GM23248 (cell line): ENCODE measurements at regions not wholly inside any gene's neighbourhood (a gene's known extent, or its start where the extent isn't known, plus 50 kb on each side); places are given as distances from the start of the nearest gene placed in this dataset.
A peak's percentile ranks its signal among the peaks of the same experiment; 100 is the strongest.

Source experiments
- DNase-seq: peaks from one replicate; pipeline ENCODE4 v3.0.0-alpha.2; 2015
- H2AFZ ChIP-seq: fragments of 200-600 bp; sonication (generic); 2 replicates; pipeline ENCODE4 v1.6.1; 2016; ENCODE audit warnings: antibody characterized with exemption
- H3F3A ChIP-seq: fragments of 200-600 bp; sonication (generic); 2 replicates; pipeline ENCODE4 v1.6.1; 2016; ENCODE audit warnings: mild to moderate bottlenecking, antibody characterized with exemption, mixed run types; ENCODE audit not compliant: insufficient read depth
- H3K27ac ChIP-seq: fragments of 200-600 bp; sonication (generic); 2 replicates; pipeline ENCODE4 v1.5.1; 2016; ENCODE audit warnings: mild to moderate bottlenecking
- H3K27me3 ChIP-seq: fragments of 200-600 bp; sonication (generic); replicated peaks from 2 replicates; pipeline ENCODE4 v1.6.1; 2016; ENCODE audit warnings: mild to moderate bottlenecking; ENCODE audit not compliant: insufficient read depth
- H3K36me3 ChIP-seq: fragments of 200-600 bp; sonication (generic); 2 replicates; pipeline ENCODE4 v1.6.1; 2016; ENCODE audit warnings: low read depth, mild to moderate bottlenecking
- H3K4me1 ChIP-seq: fragments of 200-600 bp; sonication (generic); 2 replicates; pipeline ENCODE4 v1.6.1; 2016; ENCODE audit warnings: mild to moderate bottlenecking; ENCODE audit not compliant: insufficient read depth
- H3K4me2 ChIP-seq: fragments of 200-600 bp; sonication (generic); one replicate; pipeline ENCODE4 v1.6.1; 2016; ENCODE audit warnings: mild to moderate bottlenecking; ENCODE audit not compliant: unreplicated experiment
- H3K4me3 ChIP-seq: fragments of 200-600 bp; sonication (generic); 2 replicates; pipeline ENCODE4 v1.5.1; 2016; ENCODE audit warnings: mild to moderate bottlenecking
- H3K79me2 ChIP-seq: fragments of 200-600 bp; sonication (generic); 2 replicates; pipeline ENCODE4 v1.6.1; 2016; ENCODE audit warnings: mild to moderate bottlenecking; ENCODE audit not compliant: insufficient read depth
- H3K9ac ChIP-seq: fragments of 200-600 bp; sonication (generic); 2 replicates; pipeline ENCODE4 v1.6.1; 2016; ENCODE audit warnings: mild to moderate bottlenecking
- H3K9me2 ChIP-seq: fragments of 200-600 bp; sonication (generic); 2 replicates; pipeline ENCODE4 v1.6.1; 2016; ENCODE audit warnings: mixed run types, mild to moderate bottlenecking, moderate library complexity; ENCODE audit not compliant: insufficient read depth
- H3K9me3 ChIP-seq: fragments of 200-600 bp; sonication (generic); one replicate; pipeline ENCODE4 v1.6.1; 2017; ENCODE audit warnings: low read depth
- H4K20me1 ChIP-seq: fragments of 200-600 bp; sonication (generic); 2 replicates; pipeline ENCODE4 v1.6.0; 2016; ENCODE audit not compliant: insufficient read depth
- EZH2 ChIP-seq: fragments of 200-600 bp; sonication (generic); IDR thresholded peaks from 2 replicates; pipeline ENCODE4 v1.6.1; 2018; ENCODE audit warnings: antibody characterized with exemption, mild to moderate bottlenecking; ENCODE audit not compliant: insufficient read depth, poor library complexity, severe bottlenecking
- EZH2phosphoT487 ChIP-seq: fragments of 200-600 bp; sonication (generic); IDR thresholded peaks from 2 replicates; pipeline ENCODE4 v1.6.1; 2018; ENCODE audit warnings: antibody characterized with exemption, moderate library complexity, mild to moderate bottlenecking, low read depth; ENCODE audit not compliant: insufficient read depth
- WGBS, 2 experiments: methylation state at CpG; one replicate each; pipeline ENCODE4 v1.1.6; 2015 to 2017; ENCODE audit warnings: low lambda C conversion rate in 2 of 2, low coverage in 1 of 2; ENCODE audit errors: missing lambda C conversion rate in 2 of 2; 5-methylcytosine and 5-hydroxymethylcytosine counted together
- in situ Hi-C: fragments of 300-500 bp; cut with MboI; formaldehyde crosslinking; loops from 2 replicates; pipeline ENCODE4 v1.15.0; 2020

DNA sequence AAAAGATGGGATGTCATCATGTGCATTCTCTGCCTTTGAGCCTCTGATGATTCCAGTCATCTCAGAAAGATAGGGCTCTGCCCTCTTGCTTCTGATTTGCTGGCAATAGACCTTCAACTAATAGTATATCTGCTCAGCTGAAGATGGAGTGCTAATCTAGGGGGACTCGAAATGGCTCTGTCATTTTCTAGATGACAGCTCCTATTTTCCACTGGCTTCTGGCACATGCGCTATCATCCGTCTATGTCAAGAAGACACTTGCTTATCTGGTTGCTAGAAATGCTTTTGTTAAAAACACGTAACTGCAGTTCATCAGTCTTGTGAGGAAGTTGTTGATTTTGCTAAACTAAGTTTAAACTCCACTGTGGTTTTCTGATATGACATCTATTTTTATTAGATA is 265.5 kb upstream of the ZNF608 start:
- Histone ChIP-seq H3K79me2 (no peaks in the 10 kb centered on the region), H3K9me3 (no peaks in the 10 kb centered on the region), H3K27me3 (no peaks in the 10 kb centered on the region), H2AFZ (no peak overlapping the region), H3K4me3 (no peak overlapping the region), H3K27ac (no peak overlapping the region), H3K4me2 (no peak overlapping the region), H3K9me2 (no peaks in the 10 kb centered on the region), H4K20me1 (no peaks in the 10 kb centered on the region), H3F3A (no peaks in the 10 kb centered on the region), H3K9ac (no peak overlapping the region), H3K36me3 (no peaks in the 10 kb centered on the region), H3K4me1 (no peaks in the 10 kb centered on the region)
- no peak for DNase-seq
- in situ Hi-C loops, result no loop called here
- TF ChIP-seq EZH2, result no peak
- no peak for TF ChIP-seq EZH2phosphoT487
- 90 to 91% methylated on average over 4 of the region's 4 CpGs for WGBS, 2 experiments

DNA sequence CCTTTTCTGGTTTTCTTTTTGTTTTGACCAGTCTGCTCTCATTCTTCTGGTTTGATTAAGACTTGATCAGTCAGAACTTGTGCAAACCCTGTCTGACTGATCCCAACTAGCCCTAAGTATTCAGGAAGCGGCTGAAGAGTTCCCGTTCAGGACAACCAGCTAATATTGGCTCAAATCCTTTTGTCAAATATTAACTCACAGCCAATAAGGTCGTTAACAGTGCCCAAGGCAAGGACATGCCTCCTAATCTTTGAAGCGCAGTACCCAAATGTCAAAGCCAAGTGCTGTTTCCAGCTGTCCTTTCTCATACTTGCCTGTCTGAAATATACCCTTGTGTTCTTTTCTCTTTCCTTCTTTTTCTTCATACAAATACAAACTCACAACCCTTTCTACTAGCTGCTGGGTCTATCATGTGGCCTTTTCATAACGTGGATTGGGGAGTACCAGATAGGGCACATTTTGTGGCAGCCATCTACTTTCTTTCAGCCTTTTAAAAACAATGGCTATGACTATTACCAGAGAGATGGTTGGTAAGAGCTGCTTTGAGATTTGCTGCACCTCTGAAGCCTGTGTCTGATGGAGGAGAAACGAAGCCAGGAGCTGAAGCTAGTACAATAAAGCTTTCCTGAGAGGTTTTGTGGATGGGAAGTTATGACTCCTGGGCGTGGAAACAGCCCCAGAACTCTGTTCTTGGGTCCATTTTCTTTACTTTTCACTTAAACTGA is 266.4 kb upstream of the ZNF608 start:
- TF ChIP-seq EZH2 (no peak), EZH2phosphoT487 (no peak)
- WGBS, 2 experiments, result 39 to 48% methylated on average over 7 of the region's 7 CpGs
- Histone ChIP-seq H3K9ac (no peak overlapping the region), H3K4me2 (no peak overlapping the region), H3K79me2 (no peaks in the 10 kb centered on the region), H3K4me1 (no peaks in the 10 kb centered on the region), H3K36me3 (no peaks in the 10 kb centered on the region), H3F3A (no peaks in the 10 kb centered on the region), H2AFZ (peak overlapping the region; percentile 42; the same call in 1 of the 2 replicates), H3K27ac (no peak overlapping the region), H3K27me3 (no peaks in the 10 kb centered on the region), H4K20me1 (no peaks in the 10 kb centered on the region), H3K9me2 (no peaks in the 10 kb centered on the region), H3K4me3 (no peak overlapping the region), H3K9me3 (no peaks in the 10 kb centered on the region)
- no peak for DNase-seq
- in situ Hi-C loops, result no loop called here

DNA sequence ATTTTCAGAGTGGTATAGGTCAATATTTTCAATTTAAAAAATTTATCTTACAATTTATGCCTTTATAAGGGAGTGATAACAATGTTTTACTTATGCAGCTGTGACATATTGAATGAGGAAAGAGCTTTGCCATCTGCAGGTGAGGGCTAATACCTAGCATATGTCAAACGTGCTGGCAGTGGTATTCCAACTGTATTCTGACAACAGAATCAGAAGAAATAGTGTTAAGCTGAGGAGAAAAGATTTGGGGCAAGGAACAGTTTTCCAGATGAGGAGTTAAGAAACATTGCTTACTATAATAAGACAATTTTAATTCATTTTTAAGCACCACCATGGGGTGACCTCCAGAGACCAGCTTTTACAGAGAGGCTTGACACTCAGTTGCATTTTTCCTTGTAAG is 267.8 kb upstream of the ZNF608 start:
- in situ Hi-C loops, result no loop called here
- H3K9me3 ChIP-seq, result no peaks in the 10 kb centered on the region
- no peak overlapping the region for H3K4me3 ChIP-seq
- no peak for DNase-seq
- H3K4me1 ChIP-seq, result no peaks in the 10 kb centered on the region
- H3K4me2 ChIP-seq, result no peak overlapping the region
- no peaks in the 10 kb centered on the region for H3F3A ChIP-seq
- H3K27me3 ChIP-seq, result no peaks in the 10 kb centered on the region
- H3K9ac ChIP-seq, result no peak overlapping the region
- H3K36me3 ChIP-seq, result no peaks in the 10 kb centered on the region
- WGBS, 2 experiments, result 51 to 52% methylated on average over 1 of the region's 1 CpG
- no peaks in the 10 kb centered on the region for H4K20me1 ChIP-seq
- no peak for TF ChIP-seq EZH2
- no peak for TF ChIP-seq EZH2phosphoT487
- H3K79me2 ChIP-seq, result no peaks in the 10 kb centered on the region
- H3K27ac ChIP-seq, result no peak overlapping the region
- H3K9me2 ChIP-seq, result no peaks in the 10 kb centered on the region
- H2AFZ ChIP-seq, result no peak overlapping the region

DNA sequence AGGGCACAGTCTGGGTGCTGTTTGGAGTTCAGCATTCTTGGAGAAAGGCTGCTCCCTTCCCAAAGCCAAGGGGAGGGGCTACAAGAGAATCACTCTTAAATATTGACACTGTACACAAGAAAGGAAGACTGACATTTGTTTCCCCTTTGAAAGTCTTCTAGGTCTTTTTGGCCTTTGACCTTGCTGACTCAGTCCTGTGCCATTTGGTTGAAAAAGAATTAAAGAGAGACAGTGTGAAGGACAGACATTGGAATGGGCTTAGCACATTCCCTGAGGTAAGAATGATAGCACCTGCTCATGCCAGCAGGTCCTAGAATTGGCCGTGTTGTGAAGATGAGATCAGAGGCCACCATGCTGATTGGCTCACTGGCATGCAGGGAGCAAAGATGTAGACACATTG is 271.4 kb upstream of the ZNF608 start:
- 91 to 100% methylated on average over 1 of the region's 1 CpG for WGBS, 2 experiments

DNA sequence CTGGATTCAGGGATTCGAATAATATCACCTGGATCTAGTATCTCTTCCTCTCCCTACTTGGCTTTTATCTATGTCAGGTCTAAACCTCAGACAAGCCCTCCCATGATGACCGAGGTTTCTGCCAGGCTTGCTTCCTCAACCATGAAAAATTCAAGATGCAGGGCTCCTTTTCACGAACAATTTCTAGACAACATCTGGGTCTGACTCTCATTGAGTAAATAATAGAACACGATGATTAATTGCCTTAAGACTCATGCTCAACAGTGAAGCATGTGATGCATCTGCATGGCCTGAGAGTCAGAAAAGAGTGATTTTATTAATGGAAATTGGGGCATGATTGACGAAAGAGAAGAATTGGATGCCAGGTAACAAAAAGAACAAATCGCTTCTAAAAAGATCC is 277.2 kb upstream of the ZNF608 start:
- TF ChIP-seq EZH2phosphoT487 (no peak), EZH2 (no peak)
- no peaks in the 10 kb centered on the region for H4K20me1 ChIP-seq
- no peaks in the 10 kb centered on the region for H3K9me2 ChIP-seq
- H3K36me3 ChIP-seq, result no peaks in the 10 kb centered on the region
- no peaks in the 10 kb centered on the region for H3K79me2 ChIP-seq
- H3K4me3 ChIP-seq, result no peak overlapping the region
- no peak overlapping the region for H3K4me2 ChIP-seq
- peak; percentile 25 for DNase-seq
- no peaks in the 10 kb centered on the region for H3K4me1 ChIP-seq
- no peaks in the 10 kb centered on the region for H3K27me3 ChIP-seq
- no peak overlapping the region for H3K9ac ChIP-seq
- no peak overlapping the region for H2AFZ ChIP-seq
- H3K27ac ChIP-seq, result no peak overlapping the region
- 31 to 38% methylated on average over 6 of the region's 6 CpGs for WGBS, 2 experiments
- no peaks in the 10 kb centered on the region for H3K9me3 ChIP-seq
- no peaks in the 10 kb centered on the region for H3F3A ChIP-seq
- in situ Hi-C loops, result no loop called here

More for the DNA sequence above, 271.4 kb upstream of the ZNF608 start:
- no peak overlapping the region for H3K4me2 ChIP-seq
- no peak overlapping the region for H2AFZ ChIP-seq
- in situ Hi-C loops, result no loop called here
- no peak overlapping the region for H3K27ac ChIP-seq
- no peak for TF ChIP-seq EZH2phosphoT487
- TF ChIP-seq EZH2, result no peak
- no peaks in the 10 kb centered on the region for H3K4me1 ChIP-seq
- H3K79me2 ChIP-seq, result no peaks in the 10 kb centered on the region
- H3K4me3 ChIP-seq, result no peak overlapping the region
- H3K27me3 ChIP-seq, result no peaks in the 10 kb centered on the region
- no peaks in the 10 kb centered on the region for H3F3A ChIP-seq
- DNase-seq, result no peak
- H3K9me2 ChIP-seq, result no peaks in the 10 kb centered on the region
- no peaks in the 10 kb centered on the region for H3K9me3 ChIP-seq
- no peaks in the 10 kb centered on the region for H3K36me3 ChIP-seq
- H4K20me1 ChIP-seq, result no peaks in the 10 kb centered on the region
- no peak overlapping the region for H3K9ac ChIP-seq
